Fibroblast of lung (primary cell): ENCODE measurements at regions not wholly inside any gene's neighbourhood (a gene's known extent, or its start where the extent isn't known, plus 50 kb on each side); places are given as distances from the start of the nearest gene placed in this dataset.
A peak's percentile ranks its signal among the peaks of the same experiment; 100 is the strongest.

Experiments used
- DNase-seq, 2 donors: peaks; one replicate each; pipeline versions ENCODE4 v3.0.0 to v3.0.0-alpha.2; 2010; ENCODE audit warnings: low read depth in 2 of 2
- H2AFZ ChIP-seq: 2 replicates; pipeline ENCODE4 v1.5.1; 2012; ENCODE audit warnings: low read length, control low read depth, inconsistent platforms
- H3K27ac ChIP-seq: 2 replicates; pipeline ENCODE4 v1.5.1; 2011; ENCODE audit warnings: low read length, control low read depth; ENCODE audit not compliant: insufficient read depth
- H3K27me3 ChIP-seq: 2 replicates; pipeline ENCODE4 v1.5.1; 2011; ENCODE audit warnings: mild to moderate bottlenecking, low read length; ENCODE audit not compliant: control insufficient read depth, insufficient read depth
- H3K36me3 ChIP-seq: 2 replicates; pipeline ENCODE4 v1.5.1; 2011; ENCODE audit warnings: low read length; ENCODE audit not compliant: control insufficient read depth, insufficient read depth
- H3K4me1 ChIP-seq: 2 replicates; pipeline ENCODE4 v1.5.1; 2011; ENCODE audit warnings: low read length; ENCODE audit not compliant: control insufficient read depth, insufficient read depth; ENCODE audit errors: extremely low read depth
- H3K4me2 ChIP-seq: 2 replicates; pipeline ENCODE4 v1.5.1; 2011; ENCODE audit warnings: low read length, control low read depth; ENCODE audit not compliant: insufficient read depth; ENCODE audit errors: extremely low read depth
- H3K4me3 ChIP-seq, 4 experiments: fragments of 200-600 bp in 1 of 4; sonication (generic) in 1 of 4; replicated peaks in 1 of 4; 2 replicates each; pipeline ENCODE4 v1.5.1; 2011 to 2016; ENCODE audit warnings: low read length in 4 of 4, low read depth in 3 of 4, mild to moderate bottlenecking in 3 of 4, control low read depth in 2 of 4, inconsistent platforms in 1 of 4, mixed read lengths in 1 of 4; ENCODE audit not compliant: insufficient read depth in 1 of 4; ENCODE audit errors: control extremely low read depth in 1 of 4
- H3K79me2 ChIP-seq: 2 replicates; pipeline ENCODE4 v1.5.1; 2012; ENCODE audit warnings: mild to moderate bottlenecking, low read length, inconsistent platforms; ENCODE audit not compliant: control insufficient read depth, insufficient read depth
- H3K9ac ChIP-seq: 2 replicates; pipeline ENCODE4 v1.5.1; 2011; ENCODE audit warnings: mild to moderate bottlenecking, low read length, control low read depth; ENCODE audit not compliant: insufficient read depth
- H3K9me3 ChIP-seq: 2 replicates; pipeline ENCODE4 v1.5.1; 2012; ENCODE audit warnings: low read depth, low read length; ENCODE audit not compliant: control insufficient read depth, insufficient read depth
- H4K20me1 ChIP-seq: 2 replicates; pipeline ENCODE4 v1.5.1; 2011; ENCODE audit warnings: low read length; ENCODE audit not compliant: control insufficient read depth, insufficient read depth; ENCODE audit errors: extremely low read depth
- EZH2 ChIP-seq: IDR thresholded peaks from 2 replicates; pipeline ENCODE4 v1.5.1; 2012; ENCODE audit warnings: low read length, control low read depth, mild to moderate bottlenecking; ENCODE audit errors: missing control alignments
- TF ChIP-seq, protein P1 (sequence below), 2 donors: IDR thresholded peaks in 1 of 2; conservative IDR thresholded peaks in 1 of 2; 1 replicate in 1 of 2; 2 replicates in 1 of 2; pipeline ENCODE4 v1.5.1; 2011 to 2012; ENCODE audit warnings: low read length in 2 of 2, control low read depth in 1 of 2, inconsistent platforms in 1 of 2, low read depth in 1 of 2, mild to moderate bottlenecking in 1 of 2

DNA sequence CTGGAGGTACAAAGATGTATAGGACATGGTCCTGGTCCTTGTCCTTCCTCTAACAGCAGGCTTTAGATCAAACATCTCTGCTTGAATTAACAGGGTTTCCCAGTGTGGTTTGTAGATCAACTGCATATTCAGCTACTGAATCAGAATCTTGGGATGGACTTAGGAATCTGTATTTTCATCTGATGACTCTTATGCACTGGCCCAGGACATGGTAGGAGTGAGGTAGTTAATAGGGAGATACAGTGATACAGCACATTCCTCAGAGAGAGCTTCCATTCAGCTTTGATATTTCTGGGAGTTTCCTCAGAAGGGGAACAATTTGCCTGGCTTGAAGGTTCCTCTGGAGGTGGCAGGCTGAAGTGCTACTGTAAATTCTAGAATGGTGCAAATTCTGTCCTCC lies 203.1 kb downstream of the LARP7 start:
- H3K79me2 ChIP-seq = no peaks in the 10 kb centered on the region
- DNase-seq = peak in 1 of 2 donors; percentile 55
- no peak overlapping the region for H3K4me3 ChIP-seq
- H2AFZ ChIP-seq = no peak overlapping the region
- no peaks in the 10 kb centered on the region for H3K27me3 ChIP-seq
- H3K9me3 ChIP-seq = no peaks in the 10 kb centered on the region
- no peak overlapping the region for H3K4me2 ChIP-seq
- H3K4me1 ChIP-seq = no peaks in the 10 kb centered on the region
- no peaks in the 10 kb centered on the region for H4K20me1 ChIP-seq
- H3K9ac ChIP-seq = no peak overlapping the region
- H3K36me3 ChIP-seq = no peaks in the 10 kb centered on the region
- TF ChIP-seq, protein P1, sequence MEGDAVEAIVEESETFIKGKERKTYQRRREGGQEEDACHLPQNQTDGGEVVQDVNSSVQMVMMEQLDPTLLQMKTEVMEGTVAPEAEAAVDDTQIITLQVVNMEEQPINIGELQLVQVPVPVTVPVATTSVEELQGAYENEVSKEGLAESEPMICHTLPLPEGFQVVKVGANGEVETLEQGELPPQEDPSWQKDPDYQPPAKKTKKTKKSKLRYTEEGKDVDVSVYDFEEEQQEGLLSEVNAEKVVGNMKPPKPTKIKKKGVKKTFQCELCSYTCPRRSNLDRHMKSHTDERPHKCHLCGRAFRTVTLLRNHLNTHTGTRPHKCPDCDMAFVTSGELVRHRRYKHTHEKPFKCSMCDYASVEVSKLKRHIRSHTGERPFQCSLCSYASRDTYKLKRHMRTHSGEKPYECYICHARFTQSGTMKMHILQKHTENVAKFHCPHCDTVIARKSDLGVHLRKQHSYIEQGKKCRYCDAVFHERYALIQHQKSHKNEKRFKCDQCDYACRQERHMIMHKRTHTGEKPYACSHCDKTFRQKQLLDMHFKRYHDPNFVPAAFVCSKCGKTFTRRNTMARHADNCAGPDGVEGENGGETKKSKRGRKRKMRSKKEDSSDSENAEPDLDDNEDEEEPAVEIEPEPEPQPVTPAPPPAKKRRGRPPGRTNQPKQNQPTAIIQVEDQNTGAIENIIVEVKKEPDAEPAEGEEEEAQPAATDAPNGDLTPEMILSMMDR (conservative IDR thresholded peaks at IDR 0.05 in 1 of 2, IDR thresholded peaks at IDR 0.05 in 1 of 2; ENCODE audit: low read depth in 1 of 2, low read length in 2 of 2) = no peak
- no peak for TF ChIP-seq EZH2
- H3K27ac ChIP-seq = no peak overlapping the region

DNA sequence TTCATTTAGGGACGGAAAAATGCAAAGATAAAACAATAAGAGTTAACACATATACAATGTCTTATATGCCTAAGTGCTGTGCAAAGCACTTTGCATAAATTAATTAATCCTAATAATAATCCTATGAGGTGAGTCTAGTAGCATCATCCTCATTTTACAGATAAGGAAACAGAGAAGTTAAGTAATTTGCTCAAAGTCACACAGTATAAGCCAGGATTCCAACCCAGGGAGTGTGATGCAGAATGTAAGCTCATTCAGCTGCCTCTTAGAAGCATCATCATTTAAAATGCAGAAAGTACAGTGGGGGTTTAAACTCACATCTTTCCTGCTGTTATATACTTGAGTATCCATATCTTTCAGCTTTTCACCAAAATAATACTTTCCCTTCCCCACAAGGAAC lies 203.7 kb downstream of the LARP7 start:
- no peak overlapping the region for H3K4me2 ChIP-seq
- no peak overlapping the region for H3K4me3 ChIP-seq
- H3K36me3 ChIP-seq = no peaks in the 10 kb centered on the region
- DNase-seq = no peak
- no peaks in the 10 kb centered on the region for H3K9me3 ChIP-seq
- no peaks in the 10 kb centered on the region for H4K20me1 ChIP-seq
- H3K4me1 ChIP-seq = no peaks in the 10 kb centered on the region
- H3K27ac ChIP-seq = no peak overlapping the region
- no peak overlapping the region for H3K9ac ChIP-seq
- no peak for TF ChIP-seq EZH2
- TF ChIP-seq, protein P1 (conservative IDR thresholded peaks at IDR 0.05 in 1 of 2, IDR thresholded peaks at IDR 0.05 in 1 of 2; ENCODE audit: low read depth in 1 of 2, low read length in 2 of 2) = no peak
- H3K79me2 ChIP-seq = no peaks in the 10 kb centered on the region
- H2AFZ ChIP-seq = no peak overlapping the region
- H3K27me3 ChIP-seq = no peaks in the 10 kb centered on the region

DNA sequence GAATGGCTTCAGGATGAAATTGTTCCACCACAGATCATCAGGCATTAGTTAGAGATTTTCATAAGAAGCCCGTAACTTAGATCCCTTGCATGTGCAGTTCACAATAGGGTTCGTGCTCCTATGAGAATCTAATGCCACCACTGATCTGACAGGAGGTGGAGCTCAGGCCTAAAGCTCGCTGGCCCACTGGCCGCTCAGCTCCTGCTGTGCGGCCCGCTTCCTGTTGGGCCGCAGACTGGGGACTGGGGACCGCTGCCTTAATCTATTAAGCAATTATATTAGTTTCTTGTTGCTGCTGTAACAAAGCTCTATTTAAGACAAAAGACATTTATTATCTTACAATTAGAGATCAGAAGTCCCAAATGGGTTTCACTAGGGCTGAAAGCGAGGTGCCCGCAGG lies 205.6 kb downstream of the LARP7 start:
- TF ChIP-seq EZH2 = no peak
- TF ChIP-seq, protein P1 (conservative IDR thresholded peaks at IDR 0.05 in 1 of 2, IDR thresholded peaks at IDR 0.05 in 1 of 2; ENCODE audit: low read depth in 1 of 2, low read length in 2 of 2) = no peak
- H3K36me3 ChIP-seq = no peaks in the 10 kb centered on the region
- no peak overlapping the region for H3K4me2 ChIP-seq
- no peaks in the 10 kb centered on the region for H3K27me3 ChIP-seq
- H3K79me2 ChIP-seq = no peaks in the 10 kb centered on the region
- H3K4me1 ChIP-seq = no peaks in the 10 kb centered on the region
- no peak overlapping the region for H3K27ac ChIP-seq
- H4K20me1 ChIP-seq = no peaks in the 10 kb centered on the region
- no peak overlapping the region for H3K9ac ChIP-seq
- no peak overlapping the region for H2AFZ ChIP-seq
- DNase-seq = no peak
- H3K9me3 ChIP-seq = no peaks in the 10 kb centered on the region
- H3K4me3 ChIP-seq = no peak overlapping the region
